Spleen (tissue), 7 donors: ENCODE measurements at regions not wholly inside any gene's neighbourhood (a gene's known extent, or its start where the extent isn't known, plus 50 kb on each side); places are given as distances from the start of the nearest gene placed in this dataset.
"Not testable (repeated sequence)": the region's sequence is repeated elsewhere in the genome, so short reads cannot be mapped to it uniquely, and the experiment has no call there.

Experiments used
- CTCF ChIP-seq, 11 experiments: fragments of 200-600 bp in 7 of 11; fragments of 450-650 bp in 4 of 11; sonication (generic) in 4 of 11; IDR thresholded peaks in 8 of 11; conservative IDR thresholded peaks in 3 of 11; 1 replicate in 7 of 11; 2 replicates in 4 of 11; pipeline versions ENCODE4 v1.4.0 to v1.8.0; 2016 to 2021; ENCODE audit warnings: antibody characterized with exemption in 11 of 11, inconsistent platforms in 4 of 11, mild to moderate bottlenecking in 1 of 11
- POLR2A ChIP-seq, 3 donors: fragments of 450-650 bp; IDR thresholded peaks; one replicate each; pipeline ENCODE4 v1.5.1; 2017; ENCODE audit warnings: antibody characterized with exemption in 3 of 3, mild to moderate bottlenecking in 1 of 3
- POLR2AphosphoS5 ChIP-seq, 3 donors: sonication (generic); formaldehyde crosslinking; IDR thresholded peaks; one replicate each; pipeline ENCODE4 v1.5.1; 2017; ENCODE audit warnings: antibody characterized with exemption in 3 of 3
- donor health status: DM: no; HTN: no; CAD: no; lungs with moderate emphysema.
- donor health status: DM: no; HTN: no; CAD: no.
- donor health status: DM: no; HTN: no; CAD: no.

- TF ChIP-seq POLR2AphosphoS5 (IDR thresholded peaks at IDR 0.05); CTCF (IDR thresholded peaks at IDR 0.05 in 8 of 11, conservative IDR thresholded peaks at IDR 0.05 in 3 of 11); POLR2A (IDR thresholded peaks at IDR 0.05): not testable (repeated sequence)
These were observed 400.9 kb upstream of the FGF16 start for GRCh38 chrX:77046180-77046810.
